Keratinocyte (primary cell): ENCODE measurements at regions not wholly inside any gene's neighbourhood (a gene's known extent, or its start where the extent isn't known, plus 50 kb on each side); places are given as distances from the start of the nearest gene placed in this dataset.

Source experiments
- DNase-seq: peaks from one replicate; pipeline ENCODE4 v3.0.0-alpha.2; 2011; ENCODE audit warnings: low read depth, missing footprints, low spot score
- FAIRE-seq: peaks from 2 replicates; lab custom pipeline; 2011; peaks lifted over from hg19 to GRCh38; lab: Jason Lieb, UNC
- H2AFZ ChIP-seq: 2 replicates; pipeline ENCODE4 v1.6.0; 2012; ENCODE audit warnings: low read length, control low read depth, inconsistent platforms; ENCODE audit not compliant: control insufficient read depth
- H3K27ac ChIP-seq: 2 replicates; pipeline ENCODE4 v1.5.1; 2011; ENCODE audit warnings: low read length; ENCODE audit not compliant: control insufficient read depth, insufficient read depth
- H3K27me3 ChIP-seq: 3 replicates; pipeline ENCODE4 v1.6.0; 2011; ENCODE audit warnings: low read length; ENCODE audit not compliant: control insufficient read depth, insufficient read depth; ENCODE audit errors: extremely low read depth
- H3K36me3 ChIP-seq, 2 experiments: 2 replicates in 1 of 2; 3 replicates in 1 of 2; pipeline ENCODE4 v1.5.1; 2011; ENCODE audit warnings: low read length in 2 of 2, mild to moderate bottlenecking in 1 of 2; ENCODE audit not compliant: control insufficient read depth in 2 of 2, insufficient read depth in 2 of 2; ENCODE audit errors: extremely low read depth in 1 of 2
- H3K4me1 ChIP-seq: 3 replicates; pipeline ENCODE4 v1.5.1; 2011; ENCODE audit warnings: low read length; ENCODE audit not compliant: control insufficient read depth, insufficient read depth; ENCODE audit errors: extremely low read depth
- H3K4me2 ChIP-seq: 3 replicates; pipeline ENCODE4 v1.6.0; 2011; ENCODE audit warnings: low read depth, low read length; ENCODE audit not compliant: control insufficient read depth, insufficient read depth; ENCODE audit errors: extremely low read depth
- H3K4me3 ChIP-seq, 3 experiments: fragments of 200-600 bp in 1 of 3; sonication (generic) in 1 of 3; 2 replicates in 2 of 3; 3 replicates in 1 of 3; pipeline ENCODE4 v1.5.1; 2011 to 2016; ENCODE audit warnings: low read length in 3 of 3, mild to moderate bottlenecking in 3 of 3, control low read depth in 2 of 3, inconsistent platforms in 1 of 3, low read depth in 1 of 3, mixed read lengths in 1 of 3, mixed run types in 1 of 3, moderate library complexity in 1 of 3; ENCODE audit not compliant: control insufficient read depth in 2 of 3, insufficient read depth in 2 of 3; ENCODE audit errors: extremely low read depth in 1 of 3
- H3K79me2 ChIP-seq: 2 replicates; pipeline ENCODE4 v1.6.0; 2012; ENCODE audit warnings: low read length; ENCODE audit not compliant: control insufficient read depth, insufficient read depth
- H3K9ac ChIP-seq: 3 replicates; pipeline ENCODE4 v1.6.0; 2011; ENCODE audit warnings: low read length; ENCODE audit not compliant: control insufficient read depth, insufficient read depth; ENCODE audit errors: extremely low read depth
- H3K9me1 ChIP-seq: 3 replicates; pipeline ENCODE4 v1.6.0; 2011; ENCODE audit warnings: low read length; ENCODE audit not compliant: control insufficient read depth, insufficient read depth; ENCODE audit errors: extremely low read depth
- H3K9me3 ChIP-seq: 2 replicates; pipeline ENCODE4 v1.5.1; 2012; ENCODE audit warnings: low read depth, low read length; ENCODE audit not compliant: control insufficient read depth
- H4K20me1 ChIP-seq: 3 replicates; pipeline ENCODE4 v1.6.0; 2011; ENCODE audit warnings: low read length; ENCODE audit not compliant: control insufficient read depth, insufficient read depth; ENCODE audit errors: extremely low read depth
- CTCF ChIP-seq, 3 experiments: IDR thresholded peaks in 1 of 3; conservative IDR thresholded peaks in 1 of 3; optimal IDR thresholded peaks in 1 of 3; 2 replicates in 2 of 3; 3 replicates in 1 of 3; pipeline versions ENCODE3 to v1.5.1; 2011; ENCODE audit warnings: low read length in 3 of 3, mild to moderate bottlenecking in 3 of 3, moderate library complexity in 2 of 3, control low read depth in 1 of 3, inconsistent platforms in 1 of 3; ENCODE audit not compliant: insufficient read depth in 2 of 3; ENCODE audit errors: extremely low read depth in 1 of 3
- EZH2 ChIP-seq: IDR thresholded peaks from one replicate; pipeline ENCODE4 v1.6.1; 2012; ENCODE audit warnings: inconsistent platforms, mild to moderate bottlenecking, low read length, moderate library complexity
- dilution Hi-C: fragments of 300-500 bp; cut with MboI; formaldehyde crosslinking; loops from one replicate; pipeline ENCODE4 v1.7.0; 2020; ENCODE audit warnings: low sequenced_read_pairs; ENCODE audit not compliant: extremely low pct_ligation_motif_present

- Histone ChIP-seq H3K4me2 (no peak overlapping the region), H3K9me1 (no peaks in the 10 kb centered on the region), H4K20me1 (no peaks in the 10 kb centered on the region), H3K9me3 (no peaks in the 10 kb centered on the region), H3K4me3 (no peak overlapping the region), H3K79me2 (no peaks in the 10 kb centered on the region), H3K36me3 (no peaks in the 10 kb centered on the region), H3K27me3 (no peaks in the 10 kb centered on the region), H3K27ac (no peak overlapping the region), H2AFZ (no peak overlapping the region), H3K9ac (no peak overlapping the region), H3K4me1 (no peaks in the 10 kb centered on the region)
- TF ChIP-seq CTCF (optimal IDR thresholded peaks at IDR 0.05 in 1 of 3, IDR thresholded peaks at IDR 0.05 in 1 of 3, conservative IDR thresholded peaks at IDR 0.05 in 1 of 3; ENCODE audit: extremely low read depth in 1 of 3, insufficient read depth in 2 of 3, low read length in 3 of 3): no peak
- TF ChIP-seq EZH2: no peak
- dilution Hi-C loops: no loop called here
- FAIRE-seq (no peak), DNase-seq (no peak)
These were observed 148.9 kb upstream of the SP4 start for GRCh38 chr7:21278944-21279343.

- no peaks in the 10 kb centered on the region for H3K27me3 ChIP-seq
- no peak overlapping the region for H3K27ac ChIP-seq
- no peaks in the 10 kb centered on the region for H3K4me1 ChIP-seq
- dilution Hi-C loops: no loop called here
- H3K4me3 ChIP-seq: no peak overlapping the region
- no peaks in the 10 kb centered on the region for H3K79me2 ChIP-seq
- H2AFZ ChIP-seq: no peak overlapping the region
- no peak overlapping the region for H3K4me2 ChIP-seq
- H3K9me3 ChIP-seq: no peaks in the 10 kb centered on the region
- FAIRE-seq (no peak), DNase-seq (no peak)
- no peaks in the 10 kb centered on the region for H3K9me1 ChIP-seq
- H3K36me3 ChIP-seq: no peaks in the 10 kb centered on the region
- TF ChIP-seq CTCF (optimal IDR thresholded peaks at IDR 0.05 in 1 of 3, IDR thresholded peaks at IDR 0.05 in 1 of 3, conservative IDR thresholded peaks at IDR 0.05 in 1 of 3; ENCODE audit: extremely low read depth in 1 of 3, insufficient read depth in 2 of 3, low read length in 3 of 3) (no peak), EZH2 (no peak)
- H4K20me1 ChIP-seq: no peaks in the 10 kb centered on the region
- H3K9ac ChIP-seq: no peak overlapping the region
These were observed 146.7 kb upstream of the SP4 start for GRCh38 chr7:21281193-21281592.
